ENCODE measurements at regions not wholly inside any gene's neighbourhood (a gene's known extent, or its start where the extent isn't known, plus 50 kb on each side); places are given as distances from the start of the nearest gene placed in this dataset.
"Not testable (repeated sequence)": the region's sequence is repeated elsewhere in the genome, so short reads cannot be mapped to it uniquely, and the experiment has no call there.

DNA sequence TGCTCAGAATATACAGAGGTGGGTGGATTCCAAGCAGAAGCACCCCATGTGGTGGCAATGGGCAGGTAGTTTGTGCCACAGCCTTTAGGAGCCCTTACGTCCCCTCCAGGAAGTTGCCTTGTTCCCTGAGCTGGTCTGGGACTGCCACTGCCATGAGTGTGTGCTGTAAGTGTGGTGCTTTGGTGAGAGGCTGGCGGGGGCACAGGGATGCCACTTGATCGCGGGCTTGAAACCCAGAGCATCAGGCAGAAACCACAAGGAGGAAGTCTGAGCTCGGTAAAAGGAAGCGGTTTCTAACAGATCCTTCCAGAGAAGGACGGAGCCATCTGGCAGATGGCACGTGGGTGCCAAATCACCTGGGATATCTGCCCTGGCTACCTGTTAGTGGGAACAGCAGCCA lies 221.3 kb downstream of the ZNF479 start:
- not testable (repeated sequence) for TF ChIP-seq POLR2A, POLR2AphosphoS5 (IDR thresholded peaks at IDR 0.05)
- TF ChIP-seq, protein P1, sequence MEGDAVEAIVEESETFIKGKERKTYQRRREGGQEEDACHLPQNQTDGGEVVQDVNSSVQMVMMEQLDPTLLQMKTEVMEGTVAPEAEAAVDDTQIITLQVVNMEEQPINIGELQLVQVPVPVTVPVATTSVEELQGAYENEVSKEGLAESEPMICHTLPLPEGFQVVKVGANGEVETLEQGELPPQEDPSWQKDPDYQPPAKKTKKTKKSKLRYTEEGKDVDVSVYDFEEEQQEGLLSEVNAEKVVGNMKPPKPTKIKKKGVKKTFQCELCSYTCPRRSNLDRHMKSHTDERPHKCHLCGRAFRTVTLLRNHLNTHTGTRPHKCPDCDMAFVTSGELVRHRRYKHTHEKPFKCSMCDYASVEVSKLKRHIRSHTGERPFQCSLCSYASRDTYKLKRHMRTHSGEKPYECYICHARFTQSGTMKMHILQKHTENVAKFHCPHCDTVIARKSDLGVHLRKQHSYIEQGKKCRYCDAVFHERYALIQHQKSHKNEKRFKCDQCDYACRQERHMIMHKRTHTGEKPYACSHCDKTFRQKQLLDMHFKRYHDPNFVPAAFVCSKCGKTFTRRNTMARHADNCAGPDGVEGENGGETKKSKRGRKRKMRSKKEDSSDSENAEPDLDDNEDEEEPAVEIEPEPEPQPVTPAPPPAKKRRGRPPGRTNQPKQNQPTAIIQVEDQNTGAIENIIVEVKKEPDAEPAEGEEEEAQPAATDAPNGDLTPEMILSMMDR (IDR thresholded peaks at IDR 0.05), result not testable (repeated sequence)

All from upper lobe of left lung (tissue), 4 donors.